ENCODE measurements at regions not wholly inside any gene's neighbourhood (a gene's known extent, or its start where the extent isn't known, plus 50 kb on each side); places are given as distances from the start of the nearest gene placed in this dataset.

DNA sequence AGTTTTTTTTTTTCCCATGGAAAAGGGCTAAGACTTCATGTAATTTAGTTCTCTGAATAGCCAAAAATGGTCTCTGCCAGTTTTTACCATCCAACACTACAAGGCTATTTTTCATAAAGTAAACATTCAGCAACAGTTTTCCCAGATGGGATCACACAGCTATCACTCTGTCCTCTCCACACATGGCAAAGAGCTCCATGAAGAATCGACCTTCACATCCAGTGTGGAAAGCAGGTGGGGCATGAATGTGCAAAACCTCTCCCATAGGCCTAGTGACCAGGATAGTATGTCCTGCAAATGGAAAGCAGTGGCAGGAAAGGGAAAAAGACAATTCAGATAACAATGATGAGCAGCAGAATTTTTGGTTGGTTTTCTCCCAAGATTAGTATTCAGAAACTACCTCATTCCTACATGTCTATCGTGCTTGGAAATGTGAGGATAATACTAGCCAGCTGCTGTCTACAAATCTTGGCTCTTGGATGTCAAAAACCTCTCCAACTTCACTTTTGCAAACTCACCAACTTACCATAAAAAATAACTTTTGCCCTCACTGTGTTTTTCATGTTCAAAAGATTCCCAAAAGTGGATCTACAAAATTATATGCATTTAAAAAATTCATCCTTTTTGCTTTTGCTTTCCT, 159.7 kb upstream of the MCHR2 start:
- H3K4me3 ChIP-seq, result no peak overlapping the region
- intact Hi-C loops (cut with DNase I), result no loop called here
- H3K36me3 ChIP-seq, result no peaks in the 10 kb centered on the region
- H3K9me3 ChIP-seq, result no peaks in the 10 kb centered on the region
- no peak for TF ChIP-seq POLR2A (IDR thresholded peaks at IDR 0.05)
- TF ChIP-seq EP300 (IDR thresholded peaks at IDR 0.05), result no peak
- TF ChIP-seq CTCF (IDR thresholded peaks at IDR 0.05), result no peak
- no peaks in the 10 kb centered on the region for H3K4me1 ChIP-seq (ENCODE audit: insufficient read depth)
- H3K27ac ChIP-seq, result no peak overlapping the region
- H3K27me3 ChIP-seq, result no peaks in the 10 kb centered on the region
- no peak for DNase-seq
- 55 to 58% (median 56%) methylated on average over 2 of the region's 2 CpGs for WGBS, 3 donors

DNA sequence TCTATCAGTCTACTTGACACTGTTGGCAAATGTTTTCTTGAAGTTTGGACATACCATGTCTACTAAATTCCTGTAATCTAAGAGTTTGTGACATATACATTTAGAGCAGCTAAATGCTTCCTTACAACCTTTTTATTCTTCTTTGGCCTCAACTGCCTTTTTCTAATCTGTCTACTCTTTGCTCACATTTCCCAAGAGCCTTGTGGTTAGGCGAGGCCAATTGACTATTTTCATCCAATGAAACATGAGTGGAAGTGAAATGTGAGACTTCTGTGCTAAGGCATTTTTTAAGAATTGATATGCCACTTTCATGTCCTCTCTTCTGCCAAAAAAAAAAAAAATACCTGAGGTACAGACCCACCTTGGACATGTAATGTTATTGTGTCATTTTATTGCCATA, 158.2 kb upstream of the MCHR2 start:
- Histone ChIP-seq H3K9me3 (no peaks in the 10 kb centered on the region), H3K36me3 (no peaks in the 10 kb centered on the region), H3K27me3 (no peaks in the 10 kb centered on the region), H3K27ac (no peak overlapping the region), H3K4me1 (ENCODE audit: insufficient read depth) (no peaks in the 10 kb centered on the region), H3K4me3 (no peak overlapping the region)
- 77 to 98% (median 79%) methylated on average over 1 of the region's 1 CpG for WGBS, 3 donors
- DNase-seq, result no peak
- intact Hi-C loops (cut with DNase I), result no loop called here
- TF ChIP-seq EP300 (IDR thresholded peaks at IDR 0.05), result no peak
- no peak for TF ChIP-seq POLR2A (IDR thresholded peaks at IDR 0.05)
- TF ChIP-seq CTCF (IDR thresholded peaks at IDR 0.05), result no peak

- Histone ChIP-seq H3K4me3 (no peak overlapping the region), H3K9me3 (no peaks in the 10 kb centered on the region), H3K4me1 (ENCODE audit: insufficient read depth) (no peaks in the 10 kb centered on the region), H3K36me3 (no peaks in the 10 kb centered on the region), H3K27ac (no peak overlapping the region), H3K27me3 (no peaks in the 10 kb centered on the region)
- WGBS, 3 donors, result 86 to 95% (median 91%) methylated on average over 2 of the region's 2 CpGs
- DNase-seq, result no peak
- intact Hi-C loops (cut with DNase I), result no loop called here
- TF ChIP-seq CTCF (IDR thresholded peaks at IDR 0.05) (no peak), POLR2A (IDR thresholded peaks at IDR 0.05) (no peak), EP300 (IDR thresholded peaks at IDR 0.05) (no peak)
These were observed 151.0 kb upstream of the MCHR2 start for GRCh38 chr6:100144991-100145390.

DNA sequence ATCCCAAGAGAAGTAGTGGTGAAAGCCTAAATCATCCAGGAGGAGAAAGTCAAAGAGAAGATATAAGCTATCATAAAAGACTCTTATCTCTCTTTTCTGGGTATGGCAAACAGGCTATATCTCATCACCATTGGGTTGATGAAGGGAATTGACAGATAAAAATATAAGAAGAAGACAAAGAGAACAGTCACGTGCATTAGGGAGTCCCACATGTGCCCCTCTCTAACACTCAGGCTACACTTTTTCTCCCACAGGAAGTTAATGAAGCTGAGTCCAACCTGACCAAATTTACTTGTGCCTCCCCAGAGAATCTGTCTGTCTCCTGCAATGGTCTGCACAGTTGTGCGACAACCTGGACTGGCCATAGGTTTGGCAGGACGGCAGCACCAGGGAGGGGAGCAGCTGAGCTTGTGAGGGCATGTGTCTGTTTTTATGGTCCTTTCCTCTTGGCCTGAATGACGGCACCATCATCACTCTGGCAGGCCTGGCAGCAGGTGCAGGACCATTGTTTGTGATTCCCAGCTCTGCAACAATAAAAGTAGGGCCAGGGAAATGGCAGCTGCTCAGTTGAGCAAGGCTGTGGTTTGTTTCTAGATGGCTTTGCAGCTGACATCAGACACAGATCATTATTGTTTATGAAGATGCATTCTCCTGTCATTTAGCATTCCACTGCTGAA, 144.5 kb upstream of the MCHR2 start:
- WGBS, 3 donors, result 72 to 76% (median 76%) methylated on average over 4 of the region's 4 CpGs
- intact Hi-C loops (cut with DNase I), result no loop called here

More for the DNA sequence above, 144.5 kb upstream of the MCHR2 start:
- Histone ChIP-seq H3K27me3 (no peaks in the 10 kb centered on the region), H3K9me3 (no peaks in the 10 kb centered on the region), H3K36me3 (no peaks in the 10 kb centered on the region), H3K27ac (no peak overlapping the region), H3K4me1 (ENCODE audit: insufficient read depth) (no peaks in the 10 kb centered on the region), H3K4me3 (no peak overlapping the region)
- no peak for DNase-seq
- TF ChIP-seq POLR2A (IDR thresholded peaks at IDR 0.05) (no peak), CTCF (IDR thresholded peaks at IDR 0.05) (no peak), EP300 (IDR thresholded peaks at IDR 0.05) (no peak)

All from ovary (tissue), 7 donors.